ENCODE measurements at regions not wholly inside any gene's neighbourhood (a gene's known extent, or its start where the extent isn't known, plus 50 kb on each side); places are given as distances from the start of the nearest gene placed in this dataset.

DNA sequence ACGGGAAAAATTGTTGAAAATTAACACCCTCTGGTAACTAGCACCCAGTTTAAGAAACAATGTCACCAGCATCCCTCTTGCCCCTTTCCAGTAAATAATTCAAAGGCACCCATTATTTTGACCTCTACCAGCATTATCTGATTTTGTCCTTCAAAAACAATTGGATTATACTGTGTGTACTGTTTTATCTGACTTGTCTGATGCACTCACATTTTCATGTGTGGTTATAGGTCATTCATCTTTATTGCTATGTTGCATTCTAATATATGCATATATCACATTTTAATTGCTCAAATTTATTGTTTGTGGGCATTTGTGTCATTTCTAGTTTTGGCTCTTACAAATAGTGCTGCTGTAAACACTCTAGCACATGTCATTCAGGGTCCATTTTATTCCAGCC is 260.9 kb upstream of the PRDM1 start:
- TF ChIP-seq, protein P1, sequence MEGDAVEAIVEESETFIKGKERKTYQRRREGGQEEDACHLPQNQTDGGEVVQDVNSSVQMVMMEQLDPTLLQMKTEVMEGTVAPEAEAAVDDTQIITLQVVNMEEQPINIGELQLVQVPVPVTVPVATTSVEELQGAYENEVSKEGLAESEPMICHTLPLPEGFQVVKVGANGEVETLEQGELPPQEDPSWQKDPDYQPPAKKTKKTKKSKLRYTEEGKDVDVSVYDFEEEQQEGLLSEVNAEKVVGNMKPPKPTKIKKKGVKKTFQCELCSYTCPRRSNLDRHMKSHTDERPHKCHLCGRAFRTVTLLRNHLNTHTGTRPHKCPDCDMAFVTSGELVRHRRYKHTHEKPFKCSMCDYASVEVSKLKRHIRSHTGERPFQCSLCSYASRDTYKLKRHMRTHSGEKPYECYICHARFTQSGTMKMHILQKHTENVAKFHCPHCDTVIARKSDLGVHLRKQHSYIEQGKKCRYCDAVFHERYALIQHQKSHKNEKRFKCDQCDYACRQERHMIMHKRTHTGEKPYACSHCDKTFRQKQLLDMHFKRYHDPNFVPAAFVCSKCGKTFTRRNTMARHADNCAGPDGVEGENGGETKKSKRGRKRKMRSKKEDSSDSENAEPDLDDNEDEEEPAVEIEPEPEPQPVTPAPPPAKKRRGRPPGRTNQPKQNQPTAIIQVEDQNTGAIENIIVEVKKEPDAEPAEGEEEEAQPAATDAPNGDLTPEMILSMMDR (IDR thresholded peaks at IDR 0.05; ENCODE audit: low read depth, low read length, poor library complexity, severe bottlenecking), result no peak
- no peak for TF ChIP-seq EZH2phosphoT487 (IDR thresholded peaks at IDR 0.05; ENCODE audit: borderline replicate concordance, low read length)

Measured in DOHH2 (cell line).